LNCAP (cell line): ENCODE measurements at regions not wholly inside any gene's neighbourhood (a gene's known extent, or its start where the extent isn't known, plus 50 kb on each side); places are given as distances from the start of the nearest gene placed in this dataset.

Experiments
- TF ChIP-seq, protein P1 (sequence below): fragments of 450-650 bp; IDR thresholded peaks from 2 replicates; pipeline ENCODE4 v1.5.1; 2017; ENCODE audit warnings: mild to moderate bottlenecking

DNA sequence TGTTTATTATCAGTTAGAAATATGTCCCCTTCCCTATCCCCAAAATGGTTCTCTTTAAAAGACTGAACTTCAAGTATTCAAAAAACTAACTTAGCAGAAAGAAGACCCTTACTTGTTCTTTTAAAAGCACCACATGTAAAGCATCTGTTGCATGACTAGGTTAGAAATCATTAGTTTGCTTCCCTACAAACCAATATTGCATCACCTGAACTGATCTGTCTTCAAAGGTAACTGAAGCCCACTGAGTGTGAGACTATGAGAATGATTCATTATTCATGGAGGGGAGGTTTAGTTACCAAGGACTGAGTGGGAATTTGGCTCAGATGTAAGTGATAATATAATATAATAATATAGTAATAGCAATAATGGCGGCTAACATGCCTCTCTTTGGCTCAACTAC lies 231.7 kb downstream of the SPRY1 start:
- TF ChIP-seq, protein P1, sequence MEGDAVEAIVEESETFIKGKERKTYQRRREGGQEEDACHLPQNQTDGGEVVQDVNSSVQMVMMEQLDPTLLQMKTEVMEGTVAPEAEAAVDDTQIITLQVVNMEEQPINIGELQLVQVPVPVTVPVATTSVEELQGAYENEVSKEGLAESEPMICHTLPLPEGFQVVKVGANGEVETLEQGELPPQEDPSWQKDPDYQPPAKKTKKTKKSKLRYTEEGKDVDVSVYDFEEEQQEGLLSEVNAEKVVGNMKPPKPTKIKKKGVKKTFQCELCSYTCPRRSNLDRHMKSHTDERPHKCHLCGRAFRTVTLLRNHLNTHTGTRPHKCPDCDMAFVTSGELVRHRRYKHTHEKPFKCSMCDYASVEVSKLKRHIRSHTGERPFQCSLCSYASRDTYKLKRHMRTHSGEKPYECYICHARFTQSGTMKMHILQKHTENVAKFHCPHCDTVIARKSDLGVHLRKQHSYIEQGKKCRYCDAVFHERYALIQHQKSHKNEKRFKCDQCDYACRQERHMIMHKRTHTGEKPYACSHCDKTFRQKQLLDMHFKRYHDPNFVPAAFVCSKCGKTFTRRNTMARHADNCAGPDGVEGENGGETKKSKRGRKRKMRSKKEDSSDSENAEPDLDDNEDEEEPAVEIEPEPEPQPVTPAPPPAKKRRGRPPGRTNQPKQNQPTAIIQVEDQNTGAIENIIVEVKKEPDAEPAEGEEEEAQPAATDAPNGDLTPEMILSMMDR: no peak

GRCh38 chr4:123631786-123632692 lies 235.4 kb downstream of the SPRY1 start:
- TF ChIP-seq, protein P1: no peak

DNA sequence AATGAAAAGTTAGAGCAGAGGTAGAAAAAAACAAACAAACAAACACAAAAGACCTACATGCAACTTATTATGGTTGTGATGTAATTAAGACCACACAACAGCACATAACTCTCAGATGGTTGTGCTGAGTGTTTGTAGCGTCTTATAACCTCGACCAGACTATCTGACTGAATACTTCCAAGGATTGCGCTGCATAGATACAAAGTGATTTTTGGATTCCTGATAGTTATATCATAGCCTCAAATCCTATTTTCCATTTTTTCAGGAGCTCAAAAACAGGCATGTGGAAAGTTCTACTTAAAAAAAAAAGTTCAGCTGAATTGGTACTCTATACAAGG lies 236.1 kb downstream of the SPRY1 start:
- TF ChIP-seq, protein P1: no peak

GRCh38 chr4:123638834-123639233 lies 242.2 kb downstream of the SPRY1 start:
- TF ChIP-seq, protein P1: no peak

DNA sequence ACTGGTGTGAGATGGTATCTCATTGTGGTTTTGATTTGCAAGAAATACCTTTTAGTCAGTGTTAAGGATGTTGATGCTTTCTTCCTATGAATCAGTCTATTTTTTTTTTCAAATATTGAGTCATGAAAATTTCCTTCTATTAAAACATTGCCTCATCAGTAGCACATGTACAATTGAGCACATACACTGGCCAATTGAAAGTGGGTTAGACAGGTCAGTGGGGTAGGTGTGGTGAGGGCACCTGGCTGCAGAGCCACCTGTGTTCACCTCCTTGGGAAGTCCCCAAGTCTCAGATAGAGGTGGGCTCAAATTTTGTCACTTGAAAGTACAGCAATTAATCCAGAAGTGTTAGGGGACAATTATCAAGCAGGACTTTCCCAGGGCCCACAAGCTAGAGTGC lies 243.7 kb downstream of the SPRY1 start:
- TF ChIP-seq, protein P1: no peak

GRCh38 chr4:123640824-123641223 lies 244.2 kb downstream of the SPRY1 start:
- TF ChIP-seq, protein P1: no peak

DNA sequence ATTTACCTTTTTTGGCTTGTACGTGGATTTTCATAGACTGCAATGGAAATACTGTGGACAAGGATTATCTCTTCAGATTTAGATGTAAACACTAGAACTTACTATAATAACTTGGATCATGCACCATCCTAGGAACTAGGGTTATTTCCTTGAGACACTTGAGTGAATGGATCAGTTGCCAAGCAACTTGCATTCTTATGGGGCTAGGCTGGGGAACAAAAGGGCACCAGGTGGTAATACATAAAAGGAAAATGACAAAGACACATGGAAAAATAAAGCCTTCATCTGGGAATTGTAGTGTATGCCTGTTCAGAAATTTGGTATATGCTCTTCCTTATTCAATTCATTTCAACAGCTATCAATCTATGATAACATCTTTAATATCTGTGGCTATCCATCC lies 247.1 kb downstream of the SPRY1 start:
- TF ChIP-seq, protein P1: no peak
